Dedifferentiated amniotic fluid mesenchymal stem cell (primary cell): ENCODE measurements at regions not wholly inside any gene's neighbourhood (a gene's known extent, or its start where the extent isn't known, plus 50 kb on each side); places are given as distances from the start of the nearest gene placed in this dataset.
"Not testable (repeated sequence)": the region's sequence is repeated elsewhere in the genome, so short reads cannot be mapped to it uniquely, and the experiment has no call there.

ENCODE experiments used
- DNase-seq: peaks from one replicate; pipeline ENCODE4 v3.0.0-alpha.2; 2016; ENCODE audit errors: extremely low spot score

DNA sequence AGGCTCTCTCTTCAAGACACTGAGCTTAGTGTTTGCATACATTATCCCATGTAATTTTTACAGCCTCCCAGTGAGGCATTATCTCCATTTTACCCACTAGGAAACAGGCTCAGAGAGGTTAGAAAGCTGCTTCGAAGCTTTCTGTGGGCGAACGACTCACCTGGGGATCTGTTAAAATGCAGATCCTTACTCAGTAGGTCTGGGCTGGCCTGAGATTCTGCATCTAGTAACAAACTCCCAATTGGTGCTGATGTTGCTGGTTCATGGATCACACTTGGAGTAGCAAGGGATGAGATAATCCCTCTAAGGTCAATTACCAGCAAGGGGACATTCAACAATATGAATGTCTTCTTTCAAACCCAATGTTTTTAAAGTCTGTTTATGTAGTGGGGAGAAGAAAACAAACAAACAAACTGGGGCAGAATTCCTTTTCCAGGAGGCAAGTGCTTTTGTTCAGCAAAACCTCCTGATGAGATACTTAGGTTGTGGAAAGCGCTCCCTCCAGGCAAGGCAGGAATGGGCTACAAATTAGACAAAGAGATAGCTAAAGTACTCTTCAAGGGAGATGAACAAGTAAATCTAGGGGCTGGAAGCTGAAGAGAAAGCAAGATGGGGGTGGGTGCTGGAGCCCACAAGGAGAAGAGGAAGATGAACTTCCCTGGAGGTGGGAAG, 311.9 kb downstream of the SHQ1 start:
- no peak for DNase-seq

- no peak for DNase-seq
Observed at GRCh38 chr3:72535772-72536171, 312.5 kb downstream of the SHQ1 start.

GRCh38 chr3:72533591-72534473, 314.4 kb downstream of the SHQ1 start:
- no peak for DNase-seq

DNA sequence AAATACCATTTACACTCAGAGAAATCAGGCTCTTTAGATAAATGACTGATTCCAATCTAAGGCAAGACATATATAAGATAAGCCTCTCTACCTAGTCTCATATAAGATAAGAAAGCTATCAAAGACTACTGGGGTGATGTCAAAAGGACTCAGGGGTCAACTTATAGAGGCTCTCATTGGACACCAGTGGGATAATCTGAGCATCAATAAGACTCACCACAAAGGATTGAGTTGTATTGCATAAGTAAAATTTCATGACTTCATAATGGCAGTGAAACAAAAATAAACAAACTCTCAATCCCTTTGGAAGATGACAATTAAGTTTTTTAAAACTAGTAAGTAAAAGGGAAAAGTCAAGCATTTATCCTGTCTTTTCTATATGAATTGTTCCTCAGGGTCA, 317.8 kb downstream of the SHQ1 start:
- no peak for DNase-seq

DNA sequence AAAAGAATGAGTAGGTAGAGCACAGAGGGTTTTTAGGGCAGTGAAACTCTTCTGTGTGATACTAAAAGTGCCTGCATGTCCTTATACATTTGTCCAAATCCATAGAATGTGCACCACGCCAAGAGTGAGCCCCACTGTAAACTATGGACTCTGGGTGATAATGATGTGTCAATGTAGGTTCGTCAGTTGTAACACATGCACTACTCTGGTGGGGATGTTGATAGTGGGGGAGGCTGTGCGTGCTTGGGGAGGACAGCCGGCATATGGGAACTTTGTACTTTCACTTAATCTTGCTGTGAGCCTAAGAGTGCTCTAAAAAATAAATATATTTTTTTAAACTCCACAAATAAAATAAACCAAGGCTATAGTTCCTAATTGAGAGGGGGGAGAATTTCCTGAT, 319.2 kb downstream of the SHQ1 start:
- DNase-seq: no peak

- DNase-seq: no peak
Observed at GRCh38 chr3:72523429-72524151, 324.7 kb downstream of the SHQ1 start.

DNA sequence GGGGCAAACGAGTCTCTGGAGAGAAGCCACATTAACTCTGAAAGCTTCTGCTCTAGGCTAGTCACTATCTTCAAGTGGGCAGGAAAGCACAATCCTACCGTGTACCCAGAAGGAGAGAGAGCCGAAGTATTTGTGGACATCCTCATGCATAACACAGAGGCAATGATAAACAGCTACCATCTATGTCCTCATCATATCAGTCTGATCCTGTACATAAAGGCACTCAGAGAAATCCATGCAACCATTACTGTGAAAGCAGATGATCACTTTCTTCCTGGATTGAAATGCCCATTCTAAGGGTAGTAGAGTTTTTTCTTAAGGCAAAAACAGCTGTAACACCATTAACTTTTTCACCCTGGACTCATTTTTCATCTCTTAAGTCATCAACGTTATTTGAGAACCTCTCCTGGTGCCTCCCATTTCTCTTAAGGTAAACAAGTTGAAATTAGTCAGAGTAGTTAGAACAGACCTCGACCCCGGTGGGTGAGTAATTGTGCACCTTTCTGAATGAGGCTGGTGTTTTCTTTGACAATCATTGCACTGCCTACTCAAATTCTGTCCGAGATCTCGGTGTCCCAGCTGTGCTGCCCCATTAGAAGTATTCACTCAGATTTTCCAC, 327.4 kb downstream of the SHQ1 start:
- DNase-seq: no peak

DNA sequence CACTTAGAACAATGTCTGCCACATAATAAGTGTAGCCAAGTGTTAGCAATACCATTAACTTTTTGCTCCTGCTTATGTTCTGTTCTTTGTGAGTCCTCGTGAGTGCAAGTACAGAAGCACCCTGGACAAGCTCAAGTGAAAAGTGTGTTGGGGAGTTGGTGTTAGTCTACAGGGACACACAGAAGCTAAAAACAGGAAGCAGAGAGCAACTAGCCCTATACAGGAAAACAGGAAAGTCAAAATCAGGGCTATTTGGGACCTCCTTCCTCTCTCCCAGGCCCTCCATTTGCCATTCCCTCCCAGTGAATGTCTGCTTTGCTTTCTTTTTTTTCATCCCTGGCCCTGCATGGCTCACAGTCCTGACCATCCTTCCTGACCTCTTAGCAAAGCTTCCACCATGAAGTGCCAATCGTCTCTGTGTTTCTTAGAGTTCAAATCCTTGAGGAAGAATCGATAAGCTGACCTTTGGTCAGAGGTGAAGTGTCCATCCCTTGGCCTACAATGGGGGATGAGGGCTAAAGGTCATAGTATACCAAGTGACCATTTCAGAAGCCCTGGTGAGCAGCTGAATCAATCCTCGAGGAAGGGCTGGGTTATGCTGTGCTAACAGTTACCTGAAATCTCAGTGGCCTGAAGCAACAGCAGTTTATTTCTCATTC, 328.2 kb downstream of the SHQ1 start:
- no peak for DNase-seq

- DNase-seq: peak; percentile 28
Observed at GRCh38 chr3:72517921-72518424, 330.3 kb downstream of the SHQ1 start.

DNA sequence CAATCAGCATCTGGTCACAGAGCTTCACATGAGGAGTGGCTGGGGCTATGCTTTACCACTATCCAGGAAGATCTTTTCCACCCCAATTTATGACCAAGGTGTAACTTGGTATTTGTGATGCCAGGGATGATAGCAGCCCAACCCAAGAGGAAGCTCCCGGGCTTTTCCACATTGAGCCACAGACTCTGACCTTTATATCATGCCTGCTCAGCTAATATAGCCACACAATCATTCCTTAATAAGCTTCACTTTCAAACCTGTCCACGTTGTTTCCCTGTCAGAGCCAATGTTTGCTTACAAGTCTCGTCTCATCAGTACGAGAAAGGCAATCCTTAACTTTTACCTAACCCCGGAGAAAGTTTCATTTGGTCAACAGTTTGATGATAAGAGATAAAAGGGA, 330.9 kb downstream of the SHQ1 start:
- DNase-seq: no peak

DNA sequence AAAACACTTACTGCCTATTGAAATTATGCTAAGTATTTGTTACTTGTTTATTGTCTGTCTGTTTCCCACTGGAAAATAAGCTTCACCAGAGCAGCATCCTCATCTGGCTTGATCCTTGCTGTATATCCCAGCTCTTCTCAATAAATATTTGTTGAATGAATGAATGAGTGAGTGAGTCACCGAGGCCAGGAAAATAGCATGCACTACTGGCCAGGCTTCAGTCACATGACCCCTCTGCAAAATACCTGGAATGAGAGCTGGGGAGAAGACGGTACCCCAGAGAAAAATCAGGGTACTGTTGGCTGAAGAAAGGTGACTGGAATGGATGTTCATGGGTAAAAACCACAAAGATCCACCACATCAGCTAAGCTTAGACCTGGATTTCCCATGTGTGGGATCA, 331.9 kb downstream of the SHQ1 start:
- DNase-seq: no peak

- no peak for DNase-seq
Observed at GRCh38 chr3:72515941-72516340, 332.3 kb downstream of the SHQ1 start.

DNA sequence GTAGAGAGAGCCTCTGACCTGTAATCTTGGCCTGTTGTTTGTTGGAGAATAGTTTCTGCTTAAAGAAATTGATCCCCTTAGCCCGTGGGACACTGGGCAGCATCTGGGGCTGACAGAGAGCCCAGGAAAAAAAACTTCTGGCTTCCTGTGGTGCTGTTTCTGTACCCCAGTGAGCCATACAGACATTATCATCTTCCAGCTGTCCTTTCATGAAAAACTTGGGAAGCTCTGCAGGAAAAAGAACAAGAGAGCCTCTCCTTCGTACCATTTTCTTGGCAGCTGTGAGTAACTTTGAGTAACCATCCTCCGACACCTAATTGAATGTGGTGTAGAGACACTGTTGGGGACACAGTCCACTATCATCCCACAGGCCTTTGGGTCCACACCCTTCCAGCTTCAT, 333.0 kb downstream of the SHQ1 start:
- DNase-seq: no peak

GRCh38 chr3:72510247-72510646, 338.0 kb downstream of the SHQ1 start:
- DNase-seq: no peak

DNA sequence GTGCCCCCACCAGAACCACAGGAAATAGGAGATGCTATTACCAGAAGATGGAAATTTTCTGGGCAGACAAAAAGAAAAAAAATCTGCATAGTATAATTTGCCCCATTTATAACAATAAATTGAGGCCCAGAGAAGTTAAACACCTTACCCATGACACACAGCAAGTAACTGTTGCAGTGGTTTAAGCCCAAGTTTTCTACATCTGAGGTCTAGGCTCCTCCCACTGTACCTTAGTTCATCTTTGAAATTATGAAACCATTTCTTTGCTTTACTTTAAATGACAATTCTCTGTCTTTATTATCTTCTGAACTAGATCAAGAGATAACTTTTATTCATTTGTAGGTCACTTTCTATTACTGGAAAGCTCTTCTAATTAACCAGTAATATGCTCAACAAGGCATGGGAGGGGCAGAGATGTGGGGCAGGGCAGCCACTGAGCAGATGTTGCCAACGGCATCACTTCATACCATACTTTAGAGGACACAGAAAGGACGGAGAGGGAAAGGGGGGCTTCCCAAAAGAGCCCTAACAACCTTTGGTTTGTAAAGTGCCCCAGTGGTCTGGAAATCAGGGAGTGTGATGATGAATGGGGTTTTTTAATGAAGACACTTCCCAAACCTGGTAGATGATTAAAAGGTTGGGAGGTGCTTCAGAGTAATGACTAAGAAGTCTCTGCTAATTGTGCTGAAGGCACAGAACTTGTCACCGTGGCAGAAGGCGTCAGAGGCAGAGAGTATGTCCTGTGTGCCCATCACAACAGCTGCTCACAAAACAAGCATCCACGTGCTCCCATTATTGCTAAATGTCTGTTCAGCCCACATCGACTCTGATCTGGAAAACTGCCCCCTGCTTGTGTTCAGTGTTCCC, 342.5 kb downstream of the SHQ1 start:
- no peak for DNase-seq

- DNase-seq: not testable (repeated sequence)
Observed at GRCh38 chr3:72497501-72497900, 350.7 kb downstream of the SHQ1 start.

DNA sequence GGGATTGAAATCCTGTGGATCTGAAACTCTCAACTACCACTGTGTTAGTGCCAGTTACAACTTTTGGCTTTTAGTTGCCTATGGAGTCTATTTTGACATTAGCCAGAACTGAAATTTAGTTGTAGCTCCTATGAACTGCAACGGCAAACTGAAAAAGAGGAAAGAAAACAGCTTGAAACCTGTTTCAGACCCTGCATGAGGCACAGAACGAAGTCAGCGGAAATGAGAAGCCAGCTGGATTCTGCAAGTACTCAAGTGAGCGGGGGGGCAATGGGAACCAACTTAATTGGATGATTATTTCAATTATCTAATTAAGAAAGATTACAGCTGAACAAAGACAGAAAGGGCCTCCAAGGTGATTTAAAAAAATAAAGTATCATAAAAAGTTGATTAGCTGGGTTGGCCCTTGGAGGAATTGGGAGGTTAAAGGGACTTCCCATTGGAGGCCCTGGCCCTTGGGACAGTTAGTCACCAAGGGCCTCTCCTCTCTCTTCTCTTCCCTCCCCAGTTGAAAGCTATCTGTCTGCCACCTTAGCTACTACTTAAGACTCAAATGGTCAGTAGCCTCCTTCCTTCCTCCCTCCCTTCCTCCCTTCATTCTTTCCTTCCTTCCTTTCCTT, 352.1 kb downstream of the SHQ1 start:
- no peak for DNase-seq

DNA sequence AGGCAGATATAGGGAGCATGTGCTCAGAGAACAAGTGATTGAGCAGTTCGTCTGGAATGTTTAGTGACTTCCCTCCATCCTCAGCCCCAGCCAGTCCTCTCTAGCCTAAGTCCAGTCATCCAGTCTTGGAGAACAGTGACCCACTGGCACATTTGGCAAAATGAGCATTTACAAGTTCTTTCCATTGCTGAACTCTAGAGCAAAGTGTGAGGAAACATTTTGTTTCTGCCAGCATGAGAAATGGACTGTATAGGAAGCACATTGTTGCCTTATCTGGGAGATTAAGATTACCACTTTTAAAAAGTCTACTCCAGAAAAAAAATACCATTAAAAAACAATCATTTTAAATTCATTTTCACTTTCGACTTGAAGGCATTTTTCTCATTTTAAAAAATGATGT, 353.6 kb downstream of the SHQ1 start:
- DNase-seq: no peak

DNA sequence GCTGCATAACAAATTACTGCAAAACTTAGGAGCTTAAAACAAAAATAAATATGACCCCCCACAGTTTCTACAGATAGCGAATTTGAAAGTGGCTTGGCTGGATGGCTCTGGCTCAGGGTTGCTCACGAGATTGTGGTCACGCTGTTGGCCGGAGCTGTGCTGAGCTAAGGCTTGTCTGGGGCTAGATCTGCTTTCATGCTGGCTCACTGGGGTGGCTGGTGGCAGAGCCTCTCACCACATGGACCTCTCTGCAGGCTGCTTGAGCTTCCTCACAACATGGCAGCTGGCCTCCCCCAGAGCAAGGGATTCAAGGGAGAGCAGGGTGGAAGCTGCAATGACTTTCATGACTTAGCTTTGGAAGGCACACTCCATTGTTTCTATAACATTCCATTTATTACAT, 354.1 kb downstream of the SHQ1 start:
- no peak for DNase-seq

GRCh38 chr3:72492240-72492639, 356.0 kb downstream of the SHQ1 start:
- DNase-seq: peak; percentile 87
